ENCODE measurements at regions not wholly inside any gene's neighbourhood (a gene's known extent, or its start where the extent isn't known, plus 50 kb on each side); places are given as distances from the start of the nearest gene placed in this dataset.

GRCh38 chrX:39985071-39985470, 112.7 kb downstream of the BCOR start:
- Histone ChIP-seq H3K9me3 (ENCODE audit: control insufficient read depth, low read depth, low read length) (no peaks in the 10 kb centered on the region), H3K23ac (ENCODE audit: insufficient read length, low read depth, low read length) (no peak overlapping the region), H4K20me1 (ENCODE audit: control insufficient read depth, insufficient read depth, insufficient read length) (no peaks in the 10 kb centered on the region), H3K4me2 (ENCODE audit: insufficient read depth, insufficient read length, low read length) (no peak overlapping the region), H4K91ac (ENCODE audit: insufficient read length, low read depth, low read length) (no peak overlapping the region), H4K8ac (replicated peaks; ENCODE audit: insufficient read length, low read depth, low read length) (no peak overlapping the region), H3T11ph (ENCODE audit: low read length) (no peak overlapping the region), H3K23me2 (ENCODE audit: insufficient read length, low read depth, low read length, poor library complexity, severe bottlenecking) (no peaks in the 10 kb centered on the region), H3K9ac (ENCODE audit: extremely low read depth, insufficient read length, low read length) (no peak overlapping the region), H3K27me3 (ENCODE audit: insufficient read depth, low read length) (no peaks in the 10 kb centered on the region), H2BK12ac (ENCODE audit: insufficient read length, low read depth, low read length) (no peak overlapping the region), H3K18ac (ENCODE audit: insufficient read length, low read depth, low read length) (no peak overlapping the region), H3K4me1 (ENCODE audit: insufficient read depth, low read length) (peaks cover 2% of the 10 kb centered on the region; the same call in 1 of the 2 replicates), H2AK5ac (ENCODE audit: insufficient read length, low read length) (no peak overlapping the region), H4K5ac (ENCODE audit: insufficient read length, low read depth, low read length) (no peak overlapping the region), H2AFZ (ENCODE audit: low read length) (no peak overlapping the region), H3K14ac (ENCODE audit: insufficient read depth, low read length) (no peak overlapping the region; the same call in 1 of the 2 replicates), H2BK120ac (ENCODE audit: low read depth, low read length, poor library complexity, severe bottlenecking) (no peak overlapping the region), H2BK15ac (ENCODE audit: low read depth, low read length) (no peak overlapping the region), H3K56ac (ENCODE audit: insufficient read length, low read depth, low read length) (no peak overlapping the region), H3K27ac (ENCODE audit: insufficient read length, low read depth, low read length) (no peak overlapping the region), H2BK5ac (ENCODE audit: insufficient read length, low read length) (no peak overlapping the region), H3K79me2 (ENCODE audit: insufficient read depth, low read length) (no peaks in the 10 kb centered on the region), H2BK20ac (ENCODE audit: low read depth, low read length, poor library complexity, severe bottlenecking) (no peak overlapping the region), H3K79me1 (ENCODE audit: insufficient read depth, low read depth, low read length, poor library complexity, severe bottlenecking) (no peaks in the 10 kb centered on the region), H3K4ac (ENCODE audit: low read depth, low read length) (no peak overlapping the region)
- Mint-ChIP-seq H3K36me3 (ENCODE audit: insufficient read depth in 1 of 3, low read depth in 3 of 3) (peaks cover 0 to 4% (median 0%) of the 10 kb centered on the region in 3 experiments; a peak in 2 of 7 replicates), H3K4me3 (no peak overlapping the region), H3K27me3 (ENCODE audit: low read depth) (peaks cover 8% of the 10 kb centered on the region), H3K9me3 (peaks cover 56 to 60% of the 10 kb centered on the region in 2 experiments), H3K27ac (no peak overlapping the region), H3K4me1 (peaks cover 13 to 22% of the 10 kb centered on the region in 2 experiments)
- TF ChIP-seq, protein P1, sequence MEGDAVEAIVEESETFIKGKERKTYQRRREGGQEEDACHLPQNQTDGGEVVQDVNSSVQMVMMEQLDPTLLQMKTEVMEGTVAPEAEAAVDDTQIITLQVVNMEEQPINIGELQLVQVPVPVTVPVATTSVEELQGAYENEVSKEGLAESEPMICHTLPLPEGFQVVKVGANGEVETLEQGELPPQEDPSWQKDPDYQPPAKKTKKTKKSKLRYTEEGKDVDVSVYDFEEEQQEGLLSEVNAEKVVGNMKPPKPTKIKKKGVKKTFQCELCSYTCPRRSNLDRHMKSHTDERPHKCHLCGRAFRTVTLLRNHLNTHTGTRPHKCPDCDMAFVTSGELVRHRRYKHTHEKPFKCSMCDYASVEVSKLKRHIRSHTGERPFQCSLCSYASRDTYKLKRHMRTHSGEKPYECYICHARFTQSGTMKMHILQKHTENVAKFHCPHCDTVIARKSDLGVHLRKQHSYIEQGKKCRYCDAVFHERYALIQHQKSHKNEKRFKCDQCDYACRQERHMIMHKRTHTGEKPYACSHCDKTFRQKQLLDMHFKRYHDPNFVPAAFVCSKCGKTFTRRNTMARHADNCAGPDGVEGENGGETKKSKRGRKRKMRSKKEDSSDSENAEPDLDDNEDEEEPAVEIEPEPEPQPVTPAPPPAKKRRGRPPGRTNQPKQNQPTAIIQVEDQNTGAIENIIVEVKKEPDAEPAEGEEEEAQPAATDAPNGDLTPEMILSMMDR (conservative IDR thresholded peaks at IDR 0.05), result no peak
- no peak for DNase-seq
- WGBS (ENCODE audit: extremely low coverage, insufficient read length, low lambda C conversion rate), result no CpG with 5 or more reads among the region's 9 CpGs

Measured in H9 (cell line).